NCI-H128 (cell line): ENCODE measurements at regions not wholly inside any gene's neighbourhood (a gene's known extent, or its start where the extent isn't known, plus 50 kb on each side); places are given as distances from the start of the nearest gene placed in this dataset.
"Not testable (repeated sequence)": the region's sequence is repeated elsewhere in the genome, so short reads cannot be mapped to it uniquely, and the experiment has no call there.

ENCODE experiments used
- DNase-seq: peaks from one replicate; lab custom pipeline; 2025; ENCODE audit not compliant: unreplicated experiment; lab: John Stamatoyannopoulos, UW

GRCh38 chr20:52054123-52054522 lies 137.5 kb downstream of the ZFP64 start:
- no peak for DNase-seq

GRCh38 chr20:52049001-52049731 lies 142.4 kb downstream of the ZFP64 start:
- no peak for DNase-seq

- DNase-seq: no peak
Observed at GRCh38 chr20:52047811-52048764, 143.5 kb downstream of the ZFP64 start.

- no peak for DNase-seq
Observed at GRCh38 chr20:52041966-52042365, 149.6 kb downstream of the ZFP64 start.

GRCh38 chr20:52039790-52040189 lies 151.8 kb downstream of the ZFP64 start:
- no peak for DNase-seq

- not testable (repeated sequence) for DNase-seq
Observed at GRCh38 chr20:52038632-52039031, 152.9 kb downstream of the ZFP64 start.

- no peak for DNase-seq
Observed at GRCh38 chr20:52037370-52037769, 154.2 kb downstream of the ZFP64 start.

- DNase-seq: no peak
Observed at GRCh38 chr20:52035977-52036376, 155.6 kb downstream of the ZFP64 start.

- DNase-seq: no peak
Observed at GRCh38 chr20:52035498-52035897, 156.1 kb downstream of the ZFP64 start.

- no peak for DNase-seq
Observed at GRCh38 chr20:52034581-52034980, 157.0 kb downstream of the ZFP64 start.

- DNase-seq: no peak
Observed at GRCh38 chr20:52033313-52033712, 158.3 kb downstream of the ZFP64 start.

GRCh38 chr20:52032304-52032683 lies 159.3 kb downstream of the ZFP64 start:
- DNase-seq: not testable (repeated sequence)

GRCh38 chr20:52031563-52032303 lies 159.8 kb downstream of the ZFP64 start:
- no peak for DNase-seq

- DNase-seq: no peak
Observed at GRCh38 chr20:52031206-52031562, 160.4 kb downstream of the ZFP64 start.

- not testable (repeated sequence) for DNase-seq
Observed at GRCh38 chr20:52029129-52029528, 162.4 kb downstream of the ZFP64 start.

GRCh38 chr20:52025938-52026337 lies 165.6 kb downstream of the ZFP64 start:
- DNase-seq: no peak

- no peak for DNase-seq
Observed at GRCh38 chr20:52019313-52019712, 172.3 kb downstream of the ZFP64 start.

- DNase-seq: no peak
Observed at GRCh38 chr20:52017669-52018317, 173.8 kb downstream of the ZFP64 start.

GRCh38 chr20:52016022-52016421 lies 175.6 kb downstream of the ZFP64 start:
- DNase-seq: no peak

GRCh38 chr20:52015155-52015554 lies 176.4 kb downstream of the ZFP64 start:
- DNase-seq: no peak

- DNase-seq: no peak
Observed at GRCh38 chr20:52012079-52012478, 179.5 kb downstream of the ZFP64 start.
